PC-3 (cell line): ENCODE measurements at regions not wholly inside any gene's neighbourhood (a gene's known extent, or its start where the extent isn't known, plus 50 kb on each side); places are given as distances from the start of the nearest gene placed in this dataset.

Experiments used
- EZH2 ChIP-seq: fragments of 300-600 bp; sonication (generic); IDR thresholded peaks from one replicate; pipeline ENCODE4 v1.6.1; 2017; ENCODE audit warnings: antibody characterized with exemption, mild to moderate bottlenecking, low read length; ENCODE audit not compliant: unreplicated experiment
- EZH2phosphoT487 ChIP-seq: fragments of 300-600 bp; sonication (generic); IDR thresholded peaks from 2 replicates; pipeline ENCODE4 v1.6.1; 2018; ENCODE audit warnings: mild to moderate bottlenecking, antibody characterized with exemption, low read length, borderline replicate concordance
- TF ChIP-seq, protein P1 (sequence below): fragments of 300-600 bp; sonication (generic); conservative IDR thresholded peaks from 2 replicates; pipeline ENCODE4 v1.5.1; 2017; ENCODE audit warnings: antibody characterized with exemption, low read depth, mild to moderate bottlenecking, low read length

DNA sequence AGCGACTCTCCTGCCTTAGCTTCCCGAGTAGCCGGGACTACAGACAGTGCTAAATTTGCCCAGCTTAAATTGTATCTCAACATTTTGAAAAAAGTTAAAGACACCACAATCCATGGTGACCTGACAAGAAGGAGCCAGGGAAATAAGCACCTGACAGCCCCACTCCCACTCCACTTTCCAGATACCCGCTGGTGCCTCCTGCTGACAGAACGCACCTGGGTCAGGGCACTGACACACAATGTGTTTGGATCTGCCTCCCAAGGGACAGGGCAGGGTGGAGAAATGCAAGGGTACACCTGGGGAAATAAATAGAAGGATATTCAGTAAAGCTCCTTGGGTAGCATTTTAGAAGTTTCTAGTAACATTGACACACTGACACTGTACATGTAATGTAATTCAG is 58.9 kb upstream of the OPN4 start:
- TF ChIP-seq, protein P1, sequence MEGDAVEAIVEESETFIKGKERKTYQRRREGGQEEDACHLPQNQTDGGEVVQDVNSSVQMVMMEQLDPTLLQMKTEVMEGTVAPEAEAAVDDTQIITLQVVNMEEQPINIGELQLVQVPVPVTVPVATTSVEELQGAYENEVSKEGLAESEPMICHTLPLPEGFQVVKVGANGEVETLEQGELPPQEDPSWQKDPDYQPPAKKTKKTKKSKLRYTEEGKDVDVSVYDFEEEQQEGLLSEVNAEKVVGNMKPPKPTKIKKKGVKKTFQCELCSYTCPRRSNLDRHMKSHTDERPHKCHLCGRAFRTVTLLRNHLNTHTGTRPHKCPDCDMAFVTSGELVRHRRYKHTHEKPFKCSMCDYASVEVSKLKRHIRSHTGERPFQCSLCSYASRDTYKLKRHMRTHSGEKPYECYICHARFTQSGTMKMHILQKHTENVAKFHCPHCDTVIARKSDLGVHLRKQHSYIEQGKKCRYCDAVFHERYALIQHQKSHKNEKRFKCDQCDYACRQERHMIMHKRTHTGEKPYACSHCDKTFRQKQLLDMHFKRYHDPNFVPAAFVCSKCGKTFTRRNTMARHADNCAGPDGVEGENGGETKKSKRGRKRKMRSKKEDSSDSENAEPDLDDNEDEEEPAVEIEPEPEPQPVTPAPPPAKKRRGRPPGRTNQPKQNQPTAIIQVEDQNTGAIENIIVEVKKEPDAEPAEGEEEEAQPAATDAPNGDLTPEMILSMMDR, result no peak
- TF ChIP-seq EZH2 (no peak), EZH2phosphoT487 (no peak)
